Mesenchymal stem cell (in vitro differentiated cells and primary cell): ENCODE measurements at regions not wholly inside any gene's neighbourhood (a gene's known extent, or its start where the extent isn't known, plus 50 kb on each side); places are given as distances from the start of the nearest gene placed in this dataset.

ENCODE experiments used
- DNase-seq: peaks from one replicate; pipeline ENCODE4 v3.0.0-alpha.2; 2013
- H2AFZ ChIP-seq: one replicate; pipeline ENCODE4 v1.6.1; 2013; ENCODE audit warnings: low read depth, mild to moderate bottlenecking, control low read depth, inconsistent platforms, low read length, moderate library complexity
- H2AK5ac ChIP-seq: 2 replicates; pipeline ENCODE4 v1.6.1; 2013; ENCODE audit warnings: low read length, moderate library complexity, mild to moderate bottlenecking, inconsistent platforms; ENCODE audit not compliant: severe bottlenecking
- H2BK120ac ChIP-seq: one replicate; pipeline ENCODE4 v1.6.1; 2013; ENCODE audit warnings: low read depth, mild to moderate bottlenecking, inconsistent platforms, low read length, moderate library complexity
- H2BK12ac ChIP-seq, 2 experiments: one replicate each; pipeline ENCODE4 v1.6.1; 2013; ENCODE audit warnings: inconsistent platforms in 2 of 2, low read length in 2 of 2, mild to moderate bottlenecking in 2 of 2, moderate library complexity in 2 of 2, control low read depth in 1 of 2
- H2BK15ac ChIP-seq: one replicate; pipeline ENCODE4 v1.6.1; 2013; ENCODE audit warnings: mild to moderate bottlenecking, low read depth, inconsistent platforms; ENCODE audit not compliant: poor library complexity, severe bottlenecking
- H2BK5ac ChIP-seq: 2 replicates; pipeline ENCODE4 v1.6.1; 2013; ENCODE audit warnings: low read depth, mild to moderate bottlenecking, low read length, control low read depth, inconsistent platforms; ENCODE audit not compliant: poor library complexity, severe bottlenecking
- H3K14ac ChIP-seq, 2 experiments: one replicate each; pipeline ENCODE4 v1.6.1; 2013; ENCODE audit warnings: inconsistent platforms in 2 of 2, low read length in 2 of 2, control low read depth in 1 of 2, mild to moderate bottlenecking in 1 of 2, moderate library complexity in 1 of 2
- H3K18ac ChIP-seq, 2 experiments: one replicate each; pipeline ENCODE4 v1.6.1; 2013; ENCODE audit warnings: inconsistent platforms in 2 of 2, low read length in 2 of 2, control low read depth in 1 of 2, low read depth in 1 of 2, mild to moderate bottlenecking in 1 of 2
- H3K23ac ChIP-seq, 2 experiments: one replicate each; pipeline ENCODE4 v1.6.1; 2013; ENCODE audit warnings: inconsistent platforms in 2 of 2, low read length in 2 of 2, mild to moderate bottlenecking in 2 of 2, moderate library complexity in 2 of 2, control low read depth in 1 of 2
- H3K27ac ChIP-seq: 2 replicates; pipeline ENCODE4 v1.5.1; 2013; ENCODE audit warnings: mild to moderate bottlenecking, moderate library complexity, low read length, control low read depth, inconsistent platforms; ENCODE audit not compliant: poor library complexity, severe bottlenecking
- H3K27me3 ChIP-seq, 2 experiments: 2 replicates each; pipeline versions ENCODE4 v1.6.1 to v1.7.0; 2013; ENCODE audit warnings: low read length in 2 of 2, mild to moderate bottlenecking in 2 of 2, moderate library complexity in 2 of 2, control low read depth in 1 of 2, inconsistent platforms in 1 of 2; ENCODE audit not compliant: control insufficient read depth in 1 of 2, insufficient read depth in 1 of 2
- H3K36me3 ChIP-seq, 2 experiments: 2 replicates each; pipeline versions ENCODE4 v1.6.1 to v1.7.0; 2013; ENCODE audit warnings: low read length in 2 of 2, control low read depth in 1 of 2, inconsistent platforms in 1 of 2, low read depth in 1 of 2, mild to moderate bottlenecking in 1 of 2; ENCODE audit not compliant: insufficient read depth in 2 of 2, control insufficient read depth in 1 of 2
- H3K4ac ChIP-seq, 2 experiments: one replicate each; pipeline ENCODE4 v1.6.1; 2013; ENCODE audit warnings: inconsistent platforms in 2 of 2, low read length in 2 of 2, mild to moderate bottlenecking in 2 of 2, moderate library complexity in 2 of 2, control low read depth in 1 of 2, low read depth in 1 of 2
- H3K4me1 ChIP-seq: 2 replicates; pipeline ENCODE4 v1.6.1; 2013; ENCODE audit warnings: low read depth, low read length, control low read depth; ENCODE audit not compliant: control insufficient read depth, insufficient read depth
- H3K4me2 ChIP-seq: 2 replicates; pipeline ENCODE4 v1.6.1; 2013; ENCODE audit warnings: low read length, mild to moderate bottlenecking, inconsistent platforms; ENCODE audit not compliant: poor library complexity, severe bottlenecking
- H3K4me3 ChIP-seq, 2 experiments: 2 replicates each; pipeline versions ENCODE4 v1.5.1 to v1.7.0; 2013; ENCODE audit warnings: low read length in 2 of 2, mild to moderate bottlenecking in 2 of 2, control low read depth in 1 of 2, low read depth in 1 of 2; ENCODE audit not compliant: insufficient read depth in 1 of 2
- H3K79me1 ChIP-seq: replicated peaks from 2 replicates; pipeline ENCODE4 v1.6.1; 2013; ENCODE audit warnings: mild to moderate bottlenecking, control low read depth, low read length, inconsistent platforms; ENCODE audit not compliant: poor library complexity, severe bottlenecking
- H3K9ac ChIP-seq: 2 replicates; pipeline ENCODE4 v1.7.0; 2013; ENCODE audit warnings: mild to moderate bottlenecking, low read length, moderate library complexity
- H3K9me3 ChIP-seq: 2 replicates; pipeline ENCODE4 v1.7.0; 2013; ENCODE audit warnings: mild to moderate bottlenecking, low read length; ENCODE audit not compliant: control insufficient read depth
- H4K8ac ChIP-seq: one replicate; pipeline ENCODE4 v1.6.1; 2013; ENCODE audit warnings: inconsistent platforms, mild to moderate bottlenecking, low read length, moderate library complexity
- H4K91ac ChIP-seq: one replicate; pipeline ENCODE4 v1.6.1; 2013; ENCODE audit warnings: mild to moderate bottlenecking, low read length, inconsistent platforms
- WGBS: methylation state at CpG from one replicate; pipeline ENCODE4 v1.1.7; 2013; ENCODE audit warnings: mixed read lengths; 5-methylcytosine and 5-hydroxymethylcytosine counted together

DNA sequence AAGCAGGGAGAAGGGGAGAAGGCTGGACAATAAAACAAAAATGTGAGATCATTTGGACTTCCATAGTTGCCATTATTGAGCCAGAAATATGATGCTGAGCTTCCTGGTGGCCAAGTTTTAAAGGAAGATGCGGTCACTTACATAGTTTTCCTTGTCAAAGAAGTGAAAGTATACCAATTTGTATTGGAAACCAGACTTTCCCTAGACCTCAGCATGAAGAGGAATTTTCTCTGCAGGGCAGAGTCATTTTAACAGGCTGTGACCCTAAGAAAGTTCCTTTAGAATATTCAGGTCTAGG, 111.0 kb downstream of the GATA6 start:
- H3K27me3 ChIP-seq: no peaks in the 10 kb centered on the region
- H3K14ac ChIP-seq: no peak overlapping the region
- H2BK15ac ChIP-seq: peak overlapping the region; percentile 13
- DNase-seq: peak; percentile 72
- H3K4me1 ChIP-seq: peaks cover 3% of the 10 kb centered on the region
- no peaks in the 10 kb centered on the region for H3K79me1 ChIP-seq
- H3K4me3 ChIP-seq: no peak overlapping the region
- no peak overlapping the region for H2BK120ac ChIP-seq
- no peaks in the 10 kb centered on the region for H3K36me3 ChIP-seq
- H2BK12ac ChIP-seq: no peak overlapping the region
- H4K91ac ChIP-seq: no peak overlapping the region
- H2AFZ ChIP-seq: no peak overlapping the region
- peak overlapping the region in 1 of 2 experiments; percentile 55 for H3K18ac ChIP-seq
- H3K23ac ChIP-seq: no peak overlapping the region
- no peak overlapping the region for H4K8ac ChIP-seq
- H3K4me2 ChIP-seq: no peak overlapping the region
- WGBS: 100% methylated on average over 1 of the region's 1 CpG
- no peak overlapping the region for H2AK5ac ChIP-seq
- no peak overlapping the region for H3K4ac ChIP-seq
- no peak overlapping the region for H2BK5ac ChIP-seq
- no peak overlapping the region for H3K9ac ChIP-seq
- H3K27ac ChIP-seq: no peak overlapping the region
- no peaks in the 10 kb centered on the region for H3K9me3 ChIP-seq

DNA sequence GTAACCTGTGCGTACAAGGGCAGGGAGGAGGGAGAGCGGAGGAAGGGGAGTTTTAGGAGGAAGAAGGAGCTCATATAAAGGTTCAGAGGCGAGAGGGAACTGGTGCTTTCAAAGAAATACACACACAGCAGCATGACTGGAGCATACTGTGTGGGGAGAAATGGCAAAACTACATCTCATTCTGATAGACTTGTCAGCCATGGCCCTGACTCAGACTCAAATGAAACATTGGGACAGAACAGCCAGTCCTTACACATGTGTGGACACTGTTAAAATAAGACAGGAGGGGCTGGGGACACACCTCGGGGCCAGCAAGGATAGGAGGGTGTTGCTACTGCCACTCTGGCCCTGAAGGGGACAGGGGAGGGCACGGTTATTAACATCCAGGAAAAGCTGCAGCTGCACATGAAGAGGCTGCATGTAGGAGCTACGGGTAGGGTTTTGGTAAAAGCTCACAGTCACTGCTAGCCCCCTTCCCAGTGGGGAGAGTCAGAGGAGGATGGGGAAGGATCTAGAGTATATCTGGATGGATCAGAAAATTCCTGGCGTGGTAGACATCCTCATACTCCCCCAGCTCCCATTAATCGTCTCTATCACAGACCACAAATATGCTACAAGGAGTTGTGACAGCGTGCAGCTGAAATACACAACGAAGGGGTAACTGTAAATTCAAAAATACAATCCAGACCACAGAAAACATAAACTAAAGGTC, 110.5 kb downstream of the GATA6 start:
- peak; percentile 82 for DNase-seq
- H4K8ac ChIP-seq: no peak overlapping the region
- H3K4me2 ChIP-seq: no peak overlapping the region
- H3K4me1 ChIP-seq: peaks cover 3% of the 10 kb centered on the region
- no peaks in the 10 kb centered on the region for H3K27me3 ChIP-seq
- no peak overlapping the region for H2AK5ac ChIP-seq
- H3K9me3 ChIP-seq: no peaks in the 10 kb centered on the region
- WGBS: 77% methylated on average over 5 of the region's 10 CpGs
- no peak overlapping the region for H3K18ac ChIP-seq
- H2BK5ac ChIP-seq: no peak overlapping the region
- no peak overlapping the region for H3K14ac ChIP-seq
- no peak overlapping the region for H2AFZ ChIP-seq
- no peak overlapping the region for H3K27ac ChIP-seq
- no peak overlapping the region for H3K23ac ChIP-seq
- no peak overlapping the region for H3K4ac ChIP-seq
- peak overlapping the region; percentile 8 for H2BK15ac ChIP-seq
- no peak overlapping the region for H3K4me3 ChIP-seq
- H2BK120ac ChIP-seq: no peak overlapping the region
- H4K91ac ChIP-seq: peak overlapping the region; percentile 22
- no peaks in the 10 kb centered on the region for H3K79me1 ChIP-seq
- H2BK12ac ChIP-seq: peak overlapping the region; percentile 2 to 29
- H3K36me3 ChIP-seq: no peaks in the 10 kb centered on the region
- no peak overlapping the region for H3K9ac ChIP-seq

DNA sequence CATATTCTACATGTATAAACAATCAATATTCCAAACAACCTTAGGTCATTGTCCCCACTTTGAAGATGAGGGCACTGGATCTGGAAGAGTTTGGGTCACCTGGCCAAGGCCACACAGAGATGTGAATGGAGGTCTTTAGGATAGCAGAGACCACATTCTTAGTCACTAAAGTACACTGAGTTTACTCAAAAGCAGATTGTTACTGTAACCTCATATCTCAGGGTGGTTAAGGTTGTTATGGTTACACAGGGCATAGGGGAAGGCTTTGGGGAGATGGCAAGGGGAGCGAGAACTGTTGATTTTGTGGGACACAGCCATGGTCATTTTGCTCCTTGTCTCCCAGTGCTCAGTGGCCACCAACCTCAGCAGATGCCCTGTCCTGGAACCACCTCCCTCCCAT, 109.4 kb downstream of the GATA6 start:
- Histone ChIP-seq H3K14ac (no peak overlapping the region), H2BK5ac (no peak overlapping the region), H4K91ac (no peak overlapping the region), H4K8ac (no peak overlapping the region), H3K4me1 (peaks cover 3% of the 10 kb centered on the region), H3K4me2 (no peak overlapping the region), H3K23ac (no peak overlapping the region), H3K9me3 (peaks cover 6% of the 10 kb centered on the region), H3K79me1 (no peaks in the 10 kb centered on the region), H3K4me3 (no peak overlapping the region), H2BK15ac (no peak overlapping the region), H3K9ac (no peak overlapping the region), H3K18ac (peak overlapping the region in 1 of 2 experiments; percentile 18), H2BK120ac (no peak overlapping the region), H3K4ac (no peak overlapping the region), H3K27ac (no peak overlapping the region), H2BK12ac (peak overlapping the region in 1 of 2 experiments; percentile 55), H3K27me3 (peaks cover 0 to 4% of the 10 kb centered on the region in 2 experiments), H3K36me3 (no peaks in the 10 kb centered on the region), H2AK5ac (no peak overlapping the region), H2AFZ (no peak overlapping the region)
- DNase-seq: no peak
- WGBS: 100% methylated on average over 1 of the region's 1 CpG

DNA sequence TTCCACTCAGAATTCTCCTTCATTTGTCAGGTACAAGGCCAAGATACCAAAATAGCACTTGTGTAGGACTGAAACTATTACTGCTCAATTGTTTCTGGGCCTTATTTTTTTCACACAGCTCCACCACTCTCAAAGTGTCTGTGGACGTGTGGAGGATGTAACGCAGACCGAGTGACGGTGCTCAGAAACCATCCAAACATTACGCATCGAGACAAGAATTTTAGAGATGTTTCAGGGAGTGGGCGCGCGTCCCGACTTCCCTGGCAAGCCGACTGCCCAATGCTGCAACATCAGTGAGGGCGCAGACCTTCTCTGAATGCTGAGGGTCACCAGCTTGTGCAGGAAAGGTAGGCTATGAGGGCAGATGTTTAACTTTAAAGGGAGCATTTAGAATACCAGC, 108.4 kb downstream of the GATA6 start:
- DNase-seq: no peak
- Histone ChIP-seq H3K27me3 (peaks cover 4 to 9% of the 10 kb centered on the region in 2 experiments), H4K91ac (no peak overlapping the region), H3K9me3 (peaks cover 6% of the 10 kb centered on the region), H2AK5ac (no peak overlapping the region), H3K4ac (no peak overlapping the region), H3K4me1 (peaks cover 3% of the 10 kb centered on the region), H2BK15ac (no peak overlapping the region), H3K23ac (no peak overlapping the region), H2BK5ac (no peak overlapping the region), H2AFZ (no peak overlapping the region), H3K4me3 (no peak overlapping the region), H3K9ac (no peak overlapping the region), H3K4me2 (no peak overlapping the region), H3K36me3 (no peaks in the 10 kb centered on the region), H2BK12ac (no peak overlapping the region), H3K79me1 (no peaks in the 10 kb centered on the region), H3K14ac (no peak overlapping the region), H3K18ac (no peak overlapping the region), H3K27ac (no peak overlapping the region), H2BK120ac (no peak overlapping the region), H4K8ac (no peak overlapping the region)
- 98% methylated on average over 12 of the region's 12 CpGs for WGBS
